Smooth muscle cell (in vitro differentiated cells): ENCODE measurements at regions not wholly inside any gene's neighbourhood (a gene's known extent, or its start where the extent isn't known, plus 50 kb on each side); places are given as distances from the start of the nearest gene placed in this dataset.

Experiments used
- DNase-seq: peaks from one replicate; lab custom pipeline; 2025; ENCODE audit not compliant: unreplicated experiment; lab: John Stamatoyannopoulos, UW
- H2AFZ ChIP-seq: fragments of 200-600 bp; sonication (generic); 2 replicates; pipeline ENCODE4 v1.6.0; 2016; ENCODE audit warnings: antibody characterized with exemption, low read depth, mild to moderate bottlenecking
- H3F3A ChIP-seq: fragments of 200-600 bp; sonication (generic); 2 replicates; pipeline ENCODE4 v1.6.0; 2017; ENCODE audit warnings: antibody characterized with exemption, low read depth
- H3K27ac ChIP-seq: fragments of 200-600 bp; sonication (generic); 2 replicates; pipeline ENCODE4 v1.5.1; 2016; ENCODE audit warnings: low read depth, mild to moderate bottlenecking
- H3K27me3 ChIP-seq: fragments of 200-600 bp; sonication (generic); 2 replicates; pipeline ENCODE4 v1.6.1; 2016; ENCODE audit warnings: low read depth, mild to moderate bottlenecking
- H3K36me3 ChIP-seq: fragments of 200-600 bp; sonication (generic); 2 replicates; pipeline ENCODE4 v1.5.1; 2016; ENCODE audit warnings: low read depth
- H3K4me1 ChIP-seq: fragments of 200-600 bp; sonication (generic); 2 replicates; pipeline ENCODE4 v1.5.1; 2016; ENCODE audit warnings: low read depth
- H3K4me2 ChIP-seq: fragments of 200-600 bp; sonication (generic); 2 replicates; pipeline ENCODE4 v1.6.0; 2016; ENCODE audit warnings: mild to moderate bottlenecking
- H3K4me3 ChIP-seq: fragments of 200-600 bp; sonication (generic); 2 replicates; pipeline ENCODE4 v1.5.1; 2016; ENCODE audit warnings: mild to moderate bottlenecking
- H3K79me2 ChIP-seq: fragments of 200-600 bp; sonication (generic); 2 replicates; pipeline ENCODE4 v1.6.0; 2016; ENCODE audit warnings: low read depth, mild to moderate bottlenecking
- H3K9ac ChIP-seq: fragments of 200-600 bp; sonication (generic); 2 replicates; pipeline ENCODE4 v1.6.0; 2016; ENCODE audit warnings: low read depth
- H3K9me3 ChIP-seq: fragments of 200-600 bp; sonication (generic); replicated peaks from 2 replicates; pipeline ENCODE4 v1.5.1; 2016; ENCODE audit warnings: low read depth
- H4K20me1 ChIP-seq: fragments of 200-600 bp; sonication (generic); 2 replicates; pipeline ENCODE4 v1.6.0; 2016; ENCODE audit warnings: low read depth
- CTCF ChIP-seq: fragments of 200-600 bp; sonication (generic); IDR thresholded peaks from 2 replicates; pipeline ENCODE4 v1.5.1; 2017; ENCODE audit warnings: borderline replicate concordance, mild to moderate bottlenecking, antibody characterized with exemption; ENCODE audit not compliant: insufficient read depth, poor library complexity, severe bottlenecking
- WGBS: methylation state at CpG from one replicate; pipeline ENCODE4 v1.1.7; 2016; ENCODE audit warnings: low lambda C conversion rate; 5-methylcytosine and 5-hydroxymethylcytosine counted together

- TF ChIP-seq CTCF, result no peak
- H3K27me3 ChIP-seq, result peaks cover 39% of the 10 kb centered on the region
- no peaks in the 10 kb centered on the region for H3K36me3 ChIP-seq
- no peaks in the 10 kb centered on the region for H3K9me3 ChIP-seq
- 74% methylated on average over 4 of the region's 4 CpGs for WGBS
- H3K4me2 ChIP-seq, result no peak overlapping the region
- H3K4me1 ChIP-seq, result no peaks in the 10 kb centered on the region
- no peaks in the 10 kb centered on the region for H3K79me2 ChIP-seq
- H4K20me1 ChIP-seq, result no peaks in the 10 kb centered on the region
- H3F3A ChIP-seq, result no peaks in the 10 kb centered on the region
- no peak overlapping the region for H2AFZ ChIP-seq
- H3K9ac ChIP-seq, result no peak overlapping the region
- DNase-seq, result no peak
- no peak overlapping the region for H3K27ac ChIP-seq
- H3K4me3 ChIP-seq, result no peak overlapping the region
Observed at GRCh38 chr15:60208709-60209108, 189.1 kb downstream of the ANXA2 start.

GRCh38 chr15:60212536-60212935 is 185.2 kb downstream of the ANXA2 start:
- Histone ChIP-seq H3K79me2 (no peaks in the 10 kb centered on the region), H3K4me2 (no peak overlapping the region), H4K20me1 (no peaks in the 10 kb centered on the region), H3F3A (no peaks in the 10 kb centered on the region), H3K27me3 (peaks cover under 1% of the 10 kb centered on the region), H3K4me1 (no peaks in the 10 kb centered on the region), H3K9me3 (no peaks in the 10 kb centered on the region), H3K36me3 (no peaks in the 10 kb centered on the region), H3K4me3 (no peak overlapping the region), H3K9ac (no peak overlapping the region), H2AFZ (no peak overlapping the region), H3K27ac (no peak overlapping the region)
- no peak for TF ChIP-seq CTCF
- 42% methylated on average over 4 of the region's 4 CpGs for WGBS
- DNase-seq, result no peak

GRCh38 chr15:60213377-60214000 is 184.3 kb downstream of the ANXA2 start:
- H3K79me2 ChIP-seq, result no peaks in the 10 kb centered on the region
- 91% methylated on average over 3 of the region's 3 CpGs for WGBS
- H3K36me3 ChIP-seq, result no peaks in the 10 kb centered on the region
- H4K20me1 ChIP-seq, result no peaks in the 10 kb centered on the region
- TF ChIP-seq CTCF, result no peak
- H3K27me3 ChIP-seq, result no peaks in the 10 kb centered on the region
- no peak overlapping the region for H3K9ac ChIP-seq
- no peak overlapping the region for H2AFZ ChIP-seq
- no peak overlapping the region for H3K4me3 ChIP-seq
- peaks cover 5% of the 10 kb centered on the region for H3K4me1 ChIP-seq
- no peak for DNase-seq
- no peak overlapping the region for H3K27ac ChIP-seq
- H3K4me2 ChIP-seq, result no peak overlapping the region
- no peaks in the 10 kb centered on the region for H3F3A ChIP-seq
- H3K9me3 ChIP-seq, result no peaks in the 10 kb centered on the region

- Histone ChIP-seq H3K36me3 (no peaks in the 10 kb centered on the region), H3K4me2 (no peak overlapping the region), H3K27me3 (no peaks in the 10 kb centered on the region), H2AFZ (no peak overlapping the region), H4K20me1 (no peaks in the 10 kb centered on the region), H3F3A (no peaks in the 10 kb centered on the region), H3K27ac (no peak overlapping the region), H3K4me3 (no peak overlapping the region), H3K4me1 (peaks cover 5% of the 10 kb centered on the region), H3K9me3 (no peaks in the 10 kb centered on the region), H3K9ac (no peak overlapping the region), H3K79me2 (no peaks in the 10 kb centered on the region)
- 96% methylated on average over 4 of the region's 4 CpGs for WGBS
- no peak for DNase-seq
- no peak for TF ChIP-seq CTCF
Observed at GRCh38 chr15:60214201-60214600, 183.6 kb downstream of the ANXA2 start.
